CD14-positive monocyte (primary cell): ENCODE measurements at regions not wholly inside any gene's neighbourhood (a gene's known extent, or its start where the extent isn't known, plus 50 kb on each side); places are given as distances from the start of the nearest gene placed in this dataset.

ENCODE experiments used
- DNase-seq, 3 donors: peaks; one replicate each; pipeline ENCODE4 v3.0.0-alpha.2; 2011 to 2022
- H2AFZ ChIP-seq: 2 replicates; pipeline ENCODE4 v1.6.0; 2012; ENCODE audit warnings: mild to moderate bottlenecking, low read depth, low read length, inconsistent platforms; ENCODE audit not compliant: insufficient read depth, poor library complexity, severe bottlenecking
- H3K27ac ChIP-seq, 2 donors: 1 replicate in 1 of 2; 2 replicates in 1 of 2; pipeline ENCODE4 v1.5.1; 2012 to 2013; ENCODE audit warnings: low read length in 2 of 2, control low read depth in 1 of 2, inconsistent platforms in 1 of 2, low read depth in 1 of 2, mild to moderate bottlenecking in 1 of 2
- H3K27me3 ChIP-seq, 2 donors: one replicate each; pipeline versions ENCODE4 v1.6.0 to v1.6.1; 2011 to 2013; ENCODE audit warnings: low read length in 2 of 2; ENCODE audit not compliant: control insufficient read depth in 2 of 2, insufficient read depth in 2 of 2
- H3K36me3 ChIP-seq, 2 donors: replicated peaks in 1 of 2; 1 replicate in 1 of 2; 2 replicates in 1 of 2; pipeline versions ENCODE4 v1.5.1 to v1.6.1; 2012 to 2013; ENCODE audit warnings: low read length in 2 of 2, control low read depth in 1 of 2, inconsistent platforms in 1 of 2, mild to moderate bottlenecking in 1 of 2; ENCODE audit not compliant: insufficient read depth in 2 of 2, control insufficient read depth in 1 of 2
- H3K4me1 ChIP-seq, 2 donors: 1 replicate in 1 of 2; 2 replicates in 1 of 2; pipeline versions ENCODE4 v1.5.1 to v1.6.1; 2012 to 2013; ENCODE audit warnings: low read length in 2 of 2, control low read depth in 1 of 2, inconsistent platforms in 1 of 2, mild to moderate bottlenecking in 1 of 2, moderate library complexity in 1 of 2; ENCODE audit not compliant: insufficient read depth in 2 of 2, control insufficient read depth in 1 of 2
- H3K4me2 ChIP-seq: replicated peaks from 2 replicates; pipeline ENCODE3; 2012; ENCODE audit warnings: low read length, moderate library complexity, mild to moderate bottlenecking; ENCODE audit not compliant: poor library complexity, severe bottlenecking; ENCODE audit errors: extremely low read depth
- H3K4me3 ChIP-seq, 3 experiments: fragments of 200-600 bp in 1 of 3; sonication (generic) in 1 of 3; replicated peaks in 1 of 3; 1 replicate in 2 of 3; 2 replicates in 1 of 3; pipeline ENCODE4 v1.5.1; 2011 to 2013; ENCODE audit warnings: low read length in 3 of 3, mild to moderate bottlenecking in 3 of 3, control low read depth in 2 of 3, low read depth in 2 of 3, inconsistent platforms in 1 of 3, moderate library complexity in 1 of 3
- H3K79me2 ChIP-seq: 2 replicates; pipeline ENCODE4 v1.6.0; 2012; ENCODE audit warnings: mild to moderate bottlenecking, control low read depth, inconsistent platforms, low read length, moderate library complexity; ENCODE audit not compliant: insufficient read depth
- H3K9ac ChIP-seq: 2 replicates; pipeline ENCODE4 v1.6.0; 2017; ENCODE audit warnings: low read length, mild to moderate bottlenecking; ENCODE audit not compliant: insufficient read depth, poor library complexity, severe bottlenecking
- H3K9me3 ChIP-seq, 2 donors: replicated peaks in 1 of 2; 1 replicate in 1 of 2; 2 replicates in 1 of 2; pipeline versions ENCODE4 v1.5.1 to v1.6.1; 2012 to 2013; ENCODE audit warnings: low read length in 2 of 2, control low read depth in 1 of 2; ENCODE audit not compliant: control insufficient read depth in 1 of 2, insufficient read depth in 1 of 2
- H4K20me1 ChIP-seq: 2 replicates; pipeline ENCODE4 v1.6.0; 2012; ENCODE audit warnings: mild to moderate bottlenecking, low read length, control low read depth, moderate library complexity; ENCODE audit not compliant: insufficient read depth
- H3K27ac Mint-ChIP-seq, 7 donors: one replicate each; pipeline ENCODE4 v1.8.0; 2020; ENCODE audit warnings: mild to moderate bottlenecking in 7 of 7, mixed read lengths in 7 of 7, moderate library complexity in 6 of 7, inconsistent platforms in 2 of 7
- H3K27me3 Mint-ChIP-seq, 3 donors: one replicate each; pipeline ENCODE4 v1.8.0; 2021 to 2022; ENCODE audit warnings: low read depth in 3 of 3, mild to moderate bottlenecking in 3 of 3, mixed read lengths in 3 of 3, moderate library complexity in 3 of 3, inconsistent platforms in 1 of 3
- H3K36me3 Mint-ChIP-seq, 2 donors: one replicate each; pipeline ENCODE4 v1.8.0; 2020; ENCODE audit warnings: mixed read lengths in 2 of 2, inconsistent platforms in 1 of 2, mild to moderate bottlenecking in 1 of 2
- H3K4me1 Mint-ChIP-seq: one replicate; pipeline ENCODE4 v1.8.0; 2020; ENCODE audit warnings: mild to moderate bottlenecking, mixed read lengths
- H3K4me3 Mint-ChIP-seq, 2 donors: one replicate each; pipeline ENCODE4 v1.8.0; 2020; ENCODE audit warnings: mild to moderate bottlenecking in 2 of 2, mixed read lengths in 2 of 2, moderate library complexity in 1 of 2
- H3K9me3 Mint-ChIP-seq, 7 donors: one replicate each; pipeline ENCODE4 v1.8.0; 2020 to 2022; ENCODE audit warnings: mixed read lengths in 7 of 7, mild to moderate bottlenecking in 6 of 7, moderate library complexity in 6 of 7, inconsistent platforms in 2 of 7
- WGBS: methylation state at CpG from one replicate; pipeline ENCODE4 v1.1.5; 2013; ENCODE audit warnings: missing lambda C conversion rate; ENCODE audit not compliant: insufficient coverage; 5-methylcytosine and 5-hydroxymethylcytosine counted together
- intact Hi-C, 2 donors: fragments of 100-400 bp; cut with micrococcal nuclease; formaldehyde crosslinking; loops; one replicate each; pipeline versions ENCODE4 v1.15.0 to v1.15.1; 2023
- TF ChIP-seq, protein P1 (sequence below): fragments of 200-600 bp; IDR thresholded peaks from one replicate; pipeline ENCODE4 v1.8.0; 2022; ENCODE audit warnings: antibody characterized with exemption, mild to moderate bottlenecking

- peaks cover 4% of the 10 kb centered on the region for H3K4me1 Mint-ChIP-seq
- H3K4me3 ChIP-seq, result no peak overlapping the region
- H3K79me2 ChIP-seq, result no peaks in the 10 kb centered on the region
- H3K4me2 ChIP-seq, result no peak overlapping the region
- TF ChIP-seq, protein P1, sequence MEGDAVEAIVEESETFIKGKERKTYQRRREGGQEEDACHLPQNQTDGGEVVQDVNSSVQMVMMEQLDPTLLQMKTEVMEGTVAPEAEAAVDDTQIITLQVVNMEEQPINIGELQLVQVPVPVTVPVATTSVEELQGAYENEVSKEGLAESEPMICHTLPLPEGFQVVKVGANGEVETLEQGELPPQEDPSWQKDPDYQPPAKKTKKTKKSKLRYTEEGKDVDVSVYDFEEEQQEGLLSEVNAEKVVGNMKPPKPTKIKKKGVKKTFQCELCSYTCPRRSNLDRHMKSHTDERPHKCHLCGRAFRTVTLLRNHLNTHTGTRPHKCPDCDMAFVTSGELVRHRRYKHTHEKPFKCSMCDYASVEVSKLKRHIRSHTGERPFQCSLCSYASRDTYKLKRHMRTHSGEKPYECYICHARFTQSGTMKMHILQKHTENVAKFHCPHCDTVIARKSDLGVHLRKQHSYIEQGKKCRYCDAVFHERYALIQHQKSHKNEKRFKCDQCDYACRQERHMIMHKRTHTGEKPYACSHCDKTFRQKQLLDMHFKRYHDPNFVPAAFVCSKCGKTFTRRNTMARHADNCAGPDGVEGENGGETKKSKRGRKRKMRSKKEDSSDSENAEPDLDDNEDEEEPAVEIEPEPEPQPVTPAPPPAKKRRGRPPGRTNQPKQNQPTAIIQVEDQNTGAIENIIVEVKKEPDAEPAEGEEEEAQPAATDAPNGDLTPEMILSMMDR, result no peak
- peaks cover 0 to 11% (median 5%) of the 10 kb centered on the region in 3 donors for H3K27me3 Mint-ChIP-seq
- no peaks in the 10 kb centered on the region for H3K36me3 ChIP-seq
- peaks cover 0 to 8% (median 3%) of the 10 kb centered on the region in 7 donors for H3K9me3 Mint-ChIP-seq
- DNase-seq, result no peak
- no peaks in the 10 kb centered on the region for H4K20me1 ChIP-seq
- no peak overlapping the region for H2AFZ ChIP-seq
- no peak overlapping the region for H3K27ac ChIP-seq
- intact Hi-C loops, result no loop called here
- H3K9ac ChIP-seq, result no peak overlapping the region
- 100% methylated on average over 1 of the region's 2 CpGs for WGBS
- peaks cover 0 to 2% of the 10 kb centered on the region in 2 donors for H3K27me3 ChIP-seq
- no peaks in the 10 kb centered on the region for H3K36me3 Mint-ChIP-seq
- H3K27ac Mint-ChIP-seq, result no peak overlapping the region
- H3K4me3 Mint-ChIP-seq, result no peak overlapping the region
- no peaks in the 10 kb centered on the region for H3K4me1 ChIP-seq
- no peaks in the 10 kb centered on the region for H3K9me3 ChIP-seq
Measured at GRCh38 chr12:76189851-76190250, 105.4 kb upstream of the NAP1L1 start.

DNA sequence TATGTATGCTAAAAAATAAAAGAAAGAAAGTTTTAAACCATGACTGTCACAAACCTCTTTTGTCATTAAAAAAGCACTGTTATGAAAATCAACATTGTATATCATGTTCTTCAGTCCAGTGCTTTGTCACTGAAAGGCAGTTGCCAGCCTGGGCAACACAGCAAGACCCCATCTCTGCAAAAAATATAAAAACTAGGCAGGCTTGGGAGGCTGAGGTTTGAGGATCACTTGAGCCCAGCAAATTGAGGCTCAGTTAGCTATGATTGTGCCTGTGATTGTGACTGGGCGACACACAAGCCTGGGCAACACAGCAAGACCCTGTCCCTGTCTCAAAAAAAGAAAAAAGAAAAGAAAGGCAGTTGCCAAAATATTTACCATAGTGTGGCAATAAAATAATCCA lies 102.7 kb upstream of the NAP1L1 start:
- no peaks in the 10 kb centered on the region for H3K4me1 ChIP-seq
- no peaks in the 10 kb centered on the region for H3K79me2 ChIP-seq
- Mint-ChIP-seq H3K36me3 (no peaks in the 10 kb centered on the region), H3K27ac (no peak overlapping the region), H3K4me1 (peaks cover 11% of the 10 kb centered on the region), H3K9me3 (peaks cover 0 to 4% (median 0%) of the 10 kb centered on the region in 7 donors), H3K27me3 (peaks cover under 1 to 11% (median 5%) of the 10 kb centered on the region in 3 donors), H3K4me3 (no peak overlapping the region)
- no peak overlapping the region for H2AFZ ChIP-seq
- H3K36me3 ChIP-seq, result no peaks in the 10 kb centered on the region
- intact Hi-C loops, result no loop called here
- no CpG with 5 or more reads among the region's 1 CpG for WGBS
- H3K27ac ChIP-seq, result no peak overlapping the region
- H3K9me3 ChIP-seq, result no peaks in the 10 kb centered on the region
- H3K4me3 ChIP-seq, result no peak overlapping the region
- H3K27me3 ChIP-seq, result peaks cover 0 to 2% of the 10 kb centered on the region in 2 donors
- no peaks in the 10 kb centered on the region for H4K20me1 ChIP-seq
- DNase-seq, result no peak
- no peak overlapping the region for H3K4me2 ChIP-seq
- TF ChIP-seq, protein P1, result no peak
- no peak overlapping the region for H3K9ac ChIP-seq
